ENCODE measurements at regions not wholly inside any gene's neighbourhood (a gene's known extent, or its start where the extent isn't known, plus 50 kb on each side); places are given as distances from the start of the nearest gene placed in this dataset.
"Not testable (repeated sequence)": the region's sequence is repeated elsewhere in the genome, so short reads cannot be mapped to it uniquely, and the experiment has no call there.

GRCh38 chr2:225891771-225892170 lies 492.3 kb downstream of the NYAP2 start:
- DNase-seq = no peak

GRCh38 chr2:225891013-225891412 lies 491.5 kb downstream of the NYAP2 start:
- DNase-seq = no peak

GRCh38 chr2:225889452-225889851 lies 489.9 kb downstream of the NYAP2 start:
- DNase-seq = no peak

GRCh38 chr2:225867071-225867470 lies 467.6 kb downstream of the NYAP2 start:
- no peak for DNase-seq

GRCh38 chr2:225865468-225865867 lies 466.0 kb downstream of the NYAP2 start:
- DNase-seq = no peak

GRCh38 chr2:225864394-225864793 lies 464.9 kb downstream of the NYAP2 start:
- no peak for DNase-seq

- DNase-seq = no peak
Observed at GRCh38 chr2:225842939-225843338, 443.4 kb downstream of the NYAP2 start.

GRCh38 chr2:225841314-225841713 lies 441.8 kb downstream of the NYAP2 start:
- DNase-seq = no peak

GRCh38 chr2:225837328-225837727 lies 437.8 kb downstream of the NYAP2 start:
- DNase-seq = no peak

- DNase-seq = no peak
Observed at GRCh38 chr2:225824748-225825449, 425.4 kb downstream of the NYAP2 start.

GRCh38 chr2:225821351-225821750 lies 421.8 kb downstream of the NYAP2 start:
- DNase-seq = no peak

- DNase-seq = no peak
Observed at GRCh38 chr2:225820826-225821225, 421.3 kb downstream of the NYAP2 start.

GRCh38 chr2:225814554-225814953 lies 415.0 kb downstream of the NYAP2 start:
- DNase-seq = no peak

GRCh38 chr2:225806105-225806504 lies 406.6 kb downstream of the NYAP2 start:
- no peak for DNase-seq

- not testable (repeated sequence) for DNase-seq
Observed at GRCh38 chr2:225802076-225802475, 402.6 kb downstream of the NYAP2 start.

- no peak for DNase-seq
Observed at GRCh38 chr2:225797394-225797793, 397.9 kb downstream of the NYAP2 start.

GRCh38 chr2:225794652-225795400 lies 395.3 kb downstream of the NYAP2 start:
- no peak for DNase-seq

- DNase-seq = no peak
Observed at GRCh38 chr2:225793736-225794550, 394.4 kb downstream of the NYAP2 start.

- no peak for DNase-seq
Observed at GRCh38 chr2:225788571-225789094, 389.1 kb downstream of the NYAP2 start.

GRCh38 chr2:225787497-225787896 lies 388.0 kb downstream of the NYAP2 start:
- no peak for DNase-seq

- no peak for DNase-seq
Observed at GRCh38 chr2:225781991-225782390, 382.5 kb downstream of the NYAP2 start.

GRCh38 chr2:225781145-225781544 lies 381.6 kb downstream of the NYAP2 start:
- DNase-seq = no peak

GRCh38 chr2:225779829-225780228 lies 380.3 kb downstream of the NYAP2 start:
- DNase-seq = no peak
